Endothelial cell of umbilical vein (primary cell): ENCODE measurements at regions not wholly inside any gene's neighbourhood (a gene's known extent, or its start where the extent isn't known, plus 50 kb on each side); places are given as distances from the start of the nearest gene placed in this dataset.

Experiments used
- BruUV-seq: library from RNA; stranded (reverse); fragments of 400-500 nt; replicated peaks from 2 replicates; lab custom pipeline; 2021; lab: Mats Ljungman, UMichigan
- CTCF ChIA-PET: fragments of 300-600, 350-600 bp; sonication (Branson Sonifier 250); formaldehyde crosslinking; loops from one replicate; lab custom pipeline; 2021; ENCODE audit warnings: antibody characterized with exemption, inconsistent platforms; lab: Charles Lee
- POLR2A ChIA-PET: fragments of 300-600, 350-600 bp; sonication (Branson Sonifier 250); formaldehyde crosslinking; loops from one replicate; lab custom pipeline; 2021; ENCODE audit warnings: antibody characterized with exemption, inconsistent platforms; lab: Charles Lee
- DNase-seq: peaks from one replicate; pipeline ENCODE4 v3.0.0-alpha.2; 2011; ENCODE audit warnings: low read depth, low spot score
- FAIRE-seq: peaks from 2 replicates; lab custom pipeline; 2011; peaks lifted over from hg19 to GRCh38; lab: Jason Lieb, UNC
- H2AFZ ChIP-seq: 2 replicates; pipeline ENCODE4 v1.6.0; 2012; ENCODE audit warnings: low read depth, low read length, control low read depth, inconsistent platforms
- H3K27ac ChIP-seq: 2 replicates; pipeline ENCODE4 v1.5.1; 2011; ENCODE audit warnings: low read depth, mild to moderate bottlenecking, control low read depth, low read length, moderate library complexity; ENCODE audit not compliant: insufficient read depth
- H3K27me3 ChIP-seq, 2 experiments: 2 replicates each; pipeline versions ENCODE4 v1.6.0 to v1.6.1; 2011; ENCODE audit warnings: low read length in 2 of 2, mixed read lengths in 1 of 2; ENCODE audit not compliant: control insufficient read depth in 2 of 2, insufficient read depth in 2 of 2
- H3K36me3 ChIP-seq, 2 experiments: 2 replicates in 1 of 2; 3 replicates in 1 of 2; pipeline ENCODE4 v1.5.1; 2011; ENCODE audit warnings: low read length in 2 of 2, mild to moderate bottlenecking in 1 of 2, moderate library complexity in 1 of 2; ENCODE audit not compliant: control insufficient read depth in 2 of 2, insufficient read depth in 2 of 2; ENCODE audit errors: extremely low read depth in 1 of 2
- H3K4me1 ChIP-seq: 3 replicates; pipeline ENCODE4 v1.5.1; 2011; ENCODE audit warnings: mild to moderate bottlenecking, low read length; ENCODE audit not compliant: control insufficient read depth, insufficient read depth; ENCODE audit errors: extremely low read depth
- H3K4me2 ChIP-seq: 2 replicates; pipeline ENCODE4 v1.6.1; 2011; ENCODE audit warnings: low read length, control low read depth, mixed read lengths; ENCODE audit not compliant: insufficient read depth
- H3K4me3 ChIP-seq, 3 experiments: fragments of 200-600 bp in 1 of 3; sonication (generic), shearing (Covaris generic) in 1 of 3; replicated peaks in 1 of 3; 2 replicates each; pipeline ENCODE4 v1.5.1; 2011 to 2016; ENCODE audit warnings: control low read depth in 3 of 3, low read length in 3 of 3, mild to moderate bottlenecking in 2 of 3, inconsistent platforms in 1 of 3, low read depth in 1 of 3, moderate library complexity in 1 of 3; ENCODE audit not compliant: insufficient read depth in 1 of 3
- H3K79me2 ChIP-seq: 2 replicates; pipeline ENCODE4 v1.6.0; 2012; ENCODE audit warnings: low read length, inconsistent platforms; ENCODE audit not compliant: control insufficient read depth, insufficient read depth
- H3K9ac ChIP-seq: replicated peaks from 2 replicates; pipeline ENCODE3; 2011; ENCODE audit warnings: low read length, control low read depth; ENCODE audit not compliant: insufficient read depth; ENCODE audit errors: extremely low read depth
- H3K9me1 ChIP-seq: replicated peaks from 3 replicates; pipeline ENCODE4 v1.6.0; 2011; ENCODE audit warnings: mild to moderate bottlenecking, low read length; ENCODE audit not compliant: control insufficient read depth, insufficient read depth; ENCODE audit errors: extremely low read depth
- H3K9me3 ChIP-seq: replicated peaks from 2 replicates; pipeline ENCODE4 v1.5.1; 2012; ENCODE audit warnings: low read length, inconsistent platforms; ENCODE audit not compliant: control insufficient read depth, insufficient read depth
- H4K20me1 ChIP-seq: replicated peaks from 2 replicates; pipeline ENCODE3; 2011; ENCODE audit warnings: mild to moderate bottlenecking, low read length; ENCODE audit not compliant: control insufficient read depth, insufficient read depth; ENCODE audit errors: extremely low read depth
- EZH2 ChIP-seq: IDR thresholded peaks from 2 replicates; pipeline ENCODE4 v1.6.1; 2012; ENCODE audit warnings: borderline replicate concordance, low read depth, mild to moderate bottlenecking, moderate library complexity, low read length, inconsistent platforms; ENCODE audit not compliant: severe bottlenecking
- FOS ChIP-seq: IDR thresholded peaks from 2 replicates; pipeline ENCODE4 v1.6.1; 2011; ENCODE audit warnings: mild to moderate bottlenecking, low read length, moderate library complexity, borderline replicate concordance; ENCODE audit not compliant: insufficient read depth
- GATA2 ChIP-seq: IDR thresholded peaks from 2 replicates; pipeline ENCODE4 v1.7.0; 2011; ENCODE audit warnings: low read depth, mild to moderate bottlenecking, moderate library complexity, mixed read lengths, low read length; ENCODE audit not compliant: insufficient read length, insufficient read depth
- JUN ChIP-seq: IDR thresholded peaks from 2 replicates; pipeline ENCODE4 v1.6.1; 2011; ENCODE audit warnings: borderline replicate concordance, low read depth; ENCODE audit not compliant: insufficient read length, insufficient read depth
- MAX ChIP-seq: IDR thresholded peaks from 2 replicates; pipeline ENCODE4 v1.6.1; 2011; ENCODE audit not compliant: insufficient read depth, insufficient read length
- MYC ChIP-seq: IDR thresholded peaks from one replicate; pipeline ENCODE4 v1.6.1; 2011; ENCODE audit warnings: mild to moderate bottlenecking, low read depth, low read length
- POLR2A ChIP-seq: IDR thresholded peaks from 2 replicates; pipeline ENCODE4 v1.6.1; 2012; ENCODE audit warnings: low read depth, mild to moderate bottlenecking, control low read depth, low read length
- POLR2AphosphoS5 ChIP-seq: IDR thresholded peaks from 2 replicates; pipeline ENCODE4 v1.6.1; 2012; ENCODE audit warnings: low read depth, mild to moderate bottlenecking, control low read depth, low read length, moderate library complexity; ENCODE audit not compliant: insufficient read depth
- dilution Hi-C: fragments of 300-500 bp; cut with MboI; formaldehyde crosslinking; loops from one replicate; pipeline ENCODE4 v1.15.0; 2019; ENCODE audit warnings: low sequenced_read_pairs; ENCODE audit not compliant: extremely low pct_ligation_motif_present
- intact Hi-C: fragments of 100-400 bp; cut with micrococcal nuclease; formaldehyde crosslinking; loops from one replicate; pipeline ENCODE4 v1.10.0; 2022
- TF ChIP-seq, protein P1 (sequence below), 2 donors: IDR thresholded peaks; 1 replicate in 1 of 2; 2 replicates in 1 of 2; pipeline ENCODE4 v1.5.1; 2011; ENCODE audit warnings: low read length in 2 of 2, mild to moderate bottlenecking in 2 of 2, moderate library complexity in 2 of 2, control low read depth in 1 of 2, inconsistent platforms in 1 of 2, low read depth in 1 of 2; ENCODE audit not compliant: insufficient read depth in 1 of 2; ENCODE audit errors: extremely low read depth in 1 of 2

DNA sequence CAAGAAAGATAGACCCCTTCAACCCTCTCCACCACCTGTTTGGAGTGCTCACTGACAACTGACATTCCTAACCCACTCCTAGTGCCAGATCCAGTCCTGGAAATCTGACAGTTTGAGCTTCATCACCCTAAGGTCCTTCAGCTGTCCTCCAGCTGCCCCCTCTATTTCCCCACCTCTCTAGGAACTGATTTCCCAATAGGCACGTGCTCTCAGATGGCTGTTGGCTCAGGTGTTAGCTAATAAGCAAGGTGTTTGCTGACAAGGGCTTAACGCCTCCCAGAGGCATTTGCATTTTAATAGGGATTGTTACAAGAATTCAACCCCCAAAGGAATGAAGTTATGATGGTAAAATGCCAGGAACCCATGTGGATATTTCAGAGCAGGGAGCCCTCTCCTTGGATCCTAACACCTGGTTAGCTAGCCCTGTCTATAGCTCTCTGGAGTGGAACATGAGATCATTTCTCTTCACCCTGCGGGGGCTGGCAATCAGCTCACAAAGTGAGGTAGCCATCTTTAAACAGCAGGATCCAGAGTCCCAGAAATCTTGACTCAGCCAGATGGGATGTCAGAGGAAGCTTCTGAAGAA is 348.5 kb upstream of the SFRP2 start:
- CTCF ChIA-PET = no interaction called here
- Histone ChIP-seq H3K79me2 (no peaks in the 10 kb centered on the region), H3K9ac (no peak overlapping the region), H3K27me3 (no peaks in the 10 kb centered on the region), H3K27ac (no peak overlapping the region), H2AFZ (no peak overlapping the region), H4K20me1 (no peaks in the 10 kb centered on the region), H3K36me3 (no peaks in the 10 kb centered on the region), H3K4me3 (no peak overlapping the region), H3K4me2 (no peak overlapping the region), H3K4me1 (no peaks in the 10 kb centered on the region), H3K9me1 (no peaks in the 10 kb centered on the region), H3K9me3 (peaks cover 8% of the 10 kb centered on the region)
- BruUV-seq = no TSS peak
- intact Hi-C loops = no loop called here
- no peak for DNase-seq
- dilution Hi-C loops = no loop called here
- no peak for TF ChIP-seq GATA2
- no peak for TF ChIP-seq MYC
- TF ChIP-seq POLR2AphosphoS5 = no peak
- TF ChIP-seq MAX = no peak
- TF ChIP-seq FOS = no peak
- TF ChIP-seq EZH2 = no peak
- TF ChIP-seq, protein P1, sequence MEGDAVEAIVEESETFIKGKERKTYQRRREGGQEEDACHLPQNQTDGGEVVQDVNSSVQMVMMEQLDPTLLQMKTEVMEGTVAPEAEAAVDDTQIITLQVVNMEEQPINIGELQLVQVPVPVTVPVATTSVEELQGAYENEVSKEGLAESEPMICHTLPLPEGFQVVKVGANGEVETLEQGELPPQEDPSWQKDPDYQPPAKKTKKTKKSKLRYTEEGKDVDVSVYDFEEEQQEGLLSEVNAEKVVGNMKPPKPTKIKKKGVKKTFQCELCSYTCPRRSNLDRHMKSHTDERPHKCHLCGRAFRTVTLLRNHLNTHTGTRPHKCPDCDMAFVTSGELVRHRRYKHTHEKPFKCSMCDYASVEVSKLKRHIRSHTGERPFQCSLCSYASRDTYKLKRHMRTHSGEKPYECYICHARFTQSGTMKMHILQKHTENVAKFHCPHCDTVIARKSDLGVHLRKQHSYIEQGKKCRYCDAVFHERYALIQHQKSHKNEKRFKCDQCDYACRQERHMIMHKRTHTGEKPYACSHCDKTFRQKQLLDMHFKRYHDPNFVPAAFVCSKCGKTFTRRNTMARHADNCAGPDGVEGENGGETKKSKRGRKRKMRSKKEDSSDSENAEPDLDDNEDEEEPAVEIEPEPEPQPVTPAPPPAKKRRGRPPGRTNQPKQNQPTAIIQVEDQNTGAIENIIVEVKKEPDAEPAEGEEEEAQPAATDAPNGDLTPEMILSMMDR (IDR thresholded peaks at IDR 0.05; ENCODE audit: extremely low read depth in 1 of 2, insufficient read depth in 1 of 2, low read depth in 1 of 2, low read length in 2 of 2) = no peak
- no peak for TF ChIP-seq POLR2A
- TF ChIP-seq JUN = no peak
- POLR2A ChIA-PET = no interaction called here
- FAIRE-seq = no peak
